ENCODE measurements at regions not wholly inside any gene's neighbourhood (a gene's known extent, or its start where the extent isn't known, plus 50 kb on each side); places are given as distances from the start of the nearest gene placed in this dataset.

DNA sequence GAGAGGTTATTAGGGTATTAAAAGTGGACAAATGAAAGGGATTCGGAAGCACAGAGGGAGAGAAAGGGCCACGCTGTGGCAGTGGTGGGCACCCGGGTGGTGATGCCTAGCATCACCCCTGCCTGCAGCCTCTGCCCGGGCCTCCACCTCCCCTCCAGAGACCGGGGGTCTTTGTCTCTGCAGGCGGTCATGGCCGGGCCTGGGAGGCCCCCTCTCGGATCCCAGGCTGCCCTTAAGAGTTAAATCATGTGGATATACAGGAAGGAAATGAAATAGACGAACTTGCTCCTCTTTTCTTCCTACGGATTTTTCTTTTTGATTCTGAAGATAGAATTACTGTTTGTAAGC lies 319.6 kb downstream of the ZNF536 start:
- DNase-seq (ENCODE audit: low spot score), result no peak
- in situ Hi-C loops (cut with MboI; ENCODE audit: low pct_unique_long_range_greater_than_20kb, low sequenced_read_pairs, unreplicated experiment), result loop anchor here (25.0 kb wide), 1 partner anchor 1521 kb away; no protein-coding TSS in a partner anchor
- TF ChIP-seq, protein P1, sequence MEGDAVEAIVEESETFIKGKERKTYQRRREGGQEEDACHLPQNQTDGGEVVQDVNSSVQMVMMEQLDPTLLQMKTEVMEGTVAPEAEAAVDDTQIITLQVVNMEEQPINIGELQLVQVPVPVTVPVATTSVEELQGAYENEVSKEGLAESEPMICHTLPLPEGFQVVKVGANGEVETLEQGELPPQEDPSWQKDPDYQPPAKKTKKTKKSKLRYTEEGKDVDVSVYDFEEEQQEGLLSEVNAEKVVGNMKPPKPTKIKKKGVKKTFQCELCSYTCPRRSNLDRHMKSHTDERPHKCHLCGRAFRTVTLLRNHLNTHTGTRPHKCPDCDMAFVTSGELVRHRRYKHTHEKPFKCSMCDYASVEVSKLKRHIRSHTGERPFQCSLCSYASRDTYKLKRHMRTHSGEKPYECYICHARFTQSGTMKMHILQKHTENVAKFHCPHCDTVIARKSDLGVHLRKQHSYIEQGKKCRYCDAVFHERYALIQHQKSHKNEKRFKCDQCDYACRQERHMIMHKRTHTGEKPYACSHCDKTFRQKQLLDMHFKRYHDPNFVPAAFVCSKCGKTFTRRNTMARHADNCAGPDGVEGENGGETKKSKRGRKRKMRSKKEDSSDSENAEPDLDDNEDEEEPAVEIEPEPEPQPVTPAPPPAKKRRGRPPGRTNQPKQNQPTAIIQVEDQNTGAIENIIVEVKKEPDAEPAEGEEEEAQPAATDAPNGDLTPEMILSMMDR (IDR thresholded peaks at IDR 0.05; ENCODE audit: extremely low read depth, insufficient read depth, missing control alignments), result no peak

- TF ChIP-seq, protein P1 (IDR thresholded peaks at IDR 0.05; ENCODE audit: extremely low read depth, insufficient read depth, missing control alignments), result no peak
- in situ Hi-C loops (cut with MboI; ENCODE audit: low pct_unique_long_range_greater_than_20kb, low sequenced_read_pairs, unreplicated experiment), result loop anchor here (25.0 kb wide), 1 partner anchor 1521 kb away; no protein-coding TSS in a partner anchor
- no peak for DNase-seq (ENCODE audit: low spot score)
These were observed 319.0 kb downstream of the ZNF536 start for GRCh38 chr19:30690935-30691818.

GRCh38 chr19:30690525-30690924 lies 318.3 kb downstream of the ZNF536 start:
- no peak for DNase-seq (ENCODE audit: low spot score)
- TF ChIP-seq, protein P1 (IDR thresholded peaks at IDR 0.05; ENCODE audit: extremely low read depth, insufficient read depth, missing control alignments), result no peak
- in situ Hi-C loops (cut with MboI; ENCODE audit: low pct_unique_long_range_greater_than_20kb, low sequenced_read_pairs, unreplicated experiment), result loop anchor here (25.0 kb wide), 1 partner anchor 1522 kb away; no protein-coding TSS in a partner anchor

DNA sequence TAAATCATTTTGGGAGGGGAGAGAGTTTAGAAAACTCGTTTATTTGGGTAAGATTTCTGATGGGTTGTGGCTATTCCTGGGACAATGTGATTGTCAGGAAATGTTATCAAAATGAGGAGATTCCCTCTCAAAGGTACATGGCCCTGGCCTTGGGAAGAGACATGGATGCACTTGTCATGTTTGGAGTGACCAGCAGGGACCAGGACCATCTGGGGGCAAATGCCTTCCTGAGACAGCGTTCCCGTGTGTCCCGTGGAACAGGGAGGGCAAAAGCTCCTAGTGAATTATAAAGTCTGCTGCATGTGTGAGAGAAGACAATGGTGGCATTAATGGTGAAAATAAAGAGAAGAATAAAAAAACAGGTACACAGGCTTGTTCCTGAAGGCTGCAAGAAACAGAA lies 317.3 kb downstream of the ZNF536 start:
- TF ChIP-seq, protein P1 (IDR thresholded peaks at IDR 0.05; ENCODE audit: extremely low read depth, insufficient read depth, missing control alignments), result no peak
- in situ Hi-C loops (cut with MboI; ENCODE audit: low pct_unique_long_range_greater_than_20kb, low sequenced_read_pairs, unreplicated experiment), result loop anchor here (25.0 kb wide), 1 partner anchor 1523 kb away; no protein-coding TSS in a partner anchor
- DNase-seq (ENCODE audit: low spot score), result no peak

DNA sequence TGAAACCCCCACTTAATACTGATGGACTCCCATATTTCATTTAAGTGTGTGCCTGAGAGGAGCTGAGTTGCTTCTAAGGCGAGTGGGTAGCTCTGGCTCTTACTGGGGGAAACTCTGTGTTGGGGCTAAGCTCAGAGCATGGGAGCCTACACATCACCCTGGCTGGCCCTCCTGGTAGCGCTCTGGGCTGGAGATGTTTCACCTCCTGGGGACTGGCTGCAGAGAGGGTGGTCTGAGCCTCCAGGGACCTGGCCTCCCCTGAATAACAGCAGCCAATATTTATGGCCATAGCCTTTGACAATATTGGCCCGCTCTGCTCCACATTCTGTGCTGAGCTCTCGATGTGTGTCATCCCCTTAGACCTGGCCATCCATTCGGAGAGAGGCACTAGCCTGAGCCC lies 316.5 kb downstream of the ZNF536 start:
- TF ChIP-seq, protein P1 (IDR thresholded peaks at IDR 0.05; ENCODE audit: extremely low read depth, insufficient read depth, missing control alignments), result no peak
- in situ Hi-C loops (cut with MboI; ENCODE audit: low pct_unique_long_range_greater_than_20kb, low sequenced_read_pairs, unreplicated experiment), result loop anchor here (25.0 kb wide), 1 partner anchor 1524 kb away; no protein-coding TSS in a partner anchor
- no peak for DNase-seq (ENCODE audit: low spot score)

GRCh38 chr19:30686826-30687566 lies 314.8 kb downstream of the ZNF536 start:
- no peak for DNase-seq (ENCODE audit: low spot score)
- in situ Hi-C loops (cut with MboI; ENCODE audit: low pct_unique_long_range_greater_than_20kb, low sequenced_read_pairs, unreplicated experiment), result loop anchor here (25.0 kb wide), 1 partner anchor 1525 kb away; no protein-coding TSS in a partner anchor
- TF ChIP-seq, protein P1 (IDR thresholded peaks at IDR 0.05; ENCODE audit: extremely low read depth, insufficient read depth, missing control alignments), result no peak
